Natural killer cell (primary cell): ENCODE measurements at regions not wholly inside any gene's neighbourhood (a gene's known extent, or its start where the extent isn't known, plus 50 kb on each side); places are given as distances from the start of the nearest gene placed in this dataset.
"Not testable (repeated sequence)": the region's sequence is repeated elsewhere in the genome, so short reads cannot be mapped to it uniquely, and the experiment has no call there.

Experiments used
- ATAC-seq, 3 donors: fragments of 150-1000 bp in 2 of 3; fragments of 200-7000 bp in 1 of 3; cut with Tn5 transposase; 1 replicate in 1 of 3; 2 replicates in 2 of 3; pipeline ENCODE4 v1.10.0; 2021; ENCODE audit warnings: mild to moderate bottlenecking in 2 of 3, moderate library complexity in 2 of 3
- DNase-seq, 2 donors: peaks; one replicate each; pipeline versions ENCODE4 v3.0.0 to v3.0.0-alpha.2; 2013 to 2021; ENCODE audit warnings: mixed read lengths in 1 of 2
- H3K27ac ChIP-seq: one replicate; pipeline ENCODE4 v1.5.1; 2013; ENCODE audit warnings: mild to moderate bottlenecking, low read length
- H3K27me3 ChIP-seq: one replicate; pipeline ENCODE4 v1.6.1; 2013; ENCODE audit warnings: low read length; ENCODE audit not compliant: control insufficient read depth, insufficient read depth
- H3K36me3 ChIP-seq: one replicate; pipeline ENCODE4 v1.6.1; 2013; ENCODE audit warnings: low read length; ENCODE audit not compliant: control insufficient read depth, insufficient read depth
- H3K4me1 ChIP-seq: one replicate; pipeline ENCODE4 v1.6.1; 2013; ENCODE audit warnings: low read length; ENCODE audit not compliant: control insufficient read depth, insufficient read depth
- H3K4me3 ChIP-seq: one replicate; pipeline ENCODE4 v1.5.1; 2013; ENCODE audit warnings: low read length
- H3K9me3 ChIP-seq: one replicate; pipeline ENCODE4 v1.6.1; 2013; ENCODE audit warnings: low read length; ENCODE audit not compliant: control insufficient read depth, insufficient read depth
- H3K27ac Mint-ChIP-seq, 2 donors: one replicate each; pipeline ENCODE4 v1.8.0; 2022; ENCODE audit warnings: mild to moderate bottlenecking in 2 of 2, mixed read lengths in 2 of 2, moderate library complexity in 1 of 2
- H3K27me3 Mint-ChIP-seq, 2 donors: one replicate each; pipeline ENCODE4 v1.8.0; 2022; ENCODE audit warnings: low read depth in 2 of 2, mixed read lengths in 2 of 2
- H3K36me3 Mint-ChIP-seq: one replicate; pipeline ENCODE4 v1.8.0; 2022; ENCODE audit warnings: mixed read lengths
- H3K4me1 Mint-ChIP-seq, 2 donors: one replicate each; pipeline ENCODE4 v1.8.0; 2022; ENCODE audit warnings: mixed read lengths in 2 of 2
- H3K4me3 Mint-ChIP-seq: one replicate; pipeline ENCODE4 v1.8.0; 2022; ENCODE audit warnings: mild to moderate bottlenecking, moderate library complexity, mixed read lengths
- H3K9me3 Mint-ChIP-seq, 2 donors: one replicate each; pipeline ENCODE4 v1.8.0; 2022; ENCODE audit warnings: mixed read lengths in 2 of 2
- CTCF ChIP-seq: fragments of 200-600 bp; IDR thresholded peaks from one replicate; pipeline ENCODE4 v1.8.0; 2022; ENCODE audit warnings: antibody characterized with exemption
- WGBS: methylation state at CpG from one replicate; pipeline ENCODE4 v1.1.7; 2013; ENCODE audit warnings: missing lambda C conversion rate; ENCODE audit not compliant: insufficient coverage; 5-methylcytosine and 5-hydroxymethylcytosine counted together
- intact Hi-C: fragments of 100-400 bp; cut with micrococcal nuclease; formaldehyde crosslinking; loops from one replicate; pipeline ENCODE4 v1.14.2; 2022

DNA sequence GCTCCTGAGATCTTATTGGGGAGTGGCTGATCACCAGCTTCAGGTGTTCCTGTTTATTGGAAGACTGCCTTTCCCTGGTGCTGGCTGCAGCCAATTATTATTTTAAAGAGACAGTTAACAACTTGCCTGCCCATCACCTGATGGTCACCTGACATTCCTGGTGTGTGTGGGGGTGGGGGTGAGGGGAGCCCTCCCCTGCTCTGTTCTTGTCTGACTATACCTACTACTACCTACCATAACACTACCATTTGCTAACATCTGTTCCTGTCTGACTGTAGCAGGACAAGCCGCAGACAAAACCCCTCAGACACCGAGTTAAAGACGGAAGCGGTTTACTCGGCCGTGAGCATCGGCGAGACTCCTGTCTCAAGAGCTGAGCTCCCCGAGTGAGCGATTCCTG, 54.9 kb upstream of the NBPF3 start:
- Histone ChIP-seq H3K36me3 (no peaks in the 10 kb centered on the region), H3K27me3 (peaks cover 3% of the 10 kb centered on the region), H3K4me3 (no peak overlapping the region), H3K4me1 (no peaks in the 10 kb centered on the region), H3K27ac (no peak overlapping the region), H3K9me3 (no peaks in the 10 kb centered on the region)
- no peak for TF ChIP-seq CTCF
- intact Hi-C loops, result no loop called here
- H3K4me1 Mint-ChIP-seq, result peaks cover 7 to 11% of the 10 kb centered on the region in 2 donors
- H3K4me3 Mint-ChIP-seq, result no peak overlapping the region
- peaks cover 11% of the 10 kb centered on the region for H3K36me3 Mint-ChIP-seq
- DNase-seq (no peak), ATAC-seq (no peak)
- H3K9me3 Mint-ChIP-seq, result peaks cover 2 to 4% of the 10 kb centered on the region in 2 donors
- H3K27ac Mint-ChIP-seq, result no peak overlapping the region
- WGBS, result 93% methylated on average over 10 of the region's 10 CpGs
- H3K27me3 Mint-ChIP-seq, result peaks cover 26 to 38% of the 10 kb centered on the region in 2 donors

DNA sequence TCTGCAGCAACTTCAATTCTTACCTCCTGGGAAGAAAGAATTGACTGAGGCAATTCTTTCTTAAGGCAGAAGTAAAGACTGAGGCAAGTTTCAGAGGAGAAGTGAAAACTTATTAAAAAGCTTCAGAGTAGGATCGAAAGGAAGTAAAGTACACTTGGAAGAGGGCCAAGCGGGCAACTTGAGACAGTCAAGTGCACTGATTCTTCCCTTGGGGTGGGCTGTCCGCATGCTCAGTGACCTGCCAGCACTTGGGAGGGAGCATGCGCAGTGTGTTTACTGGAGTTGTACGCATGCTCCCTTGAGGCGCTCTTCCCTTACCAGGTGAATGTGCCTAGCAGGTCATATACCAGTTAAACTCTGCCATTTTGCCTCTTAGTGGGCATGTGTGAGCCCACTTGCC, 55.3 kb upstream of the NBPF3 start:
- H3K27me3 Mint-ChIP-seq, result peaks cover 22 to 39% of the 10 kb centered on the region in 2 donors
- H3K4me1 Mint-ChIP-seq, result peaks cover 7 to 11% of the 10 kb centered on the region in 2 donors
- no peak overlapping the region for H3K27ac ChIP-seq
- H3K9me3 Mint-ChIP-seq, result peaks cover 2 to 4% of the 10 kb centered on the region in 2 donors
- peaks cover 3% of the 10 kb centered on the region for H3K27me3 ChIP-seq
- H3K4me3 Mint-ChIP-seq, result no peak overlapping the region
- DNase-seq (no peak), ATAC-seq (no peak)
- H3K9me3 ChIP-seq, result no peaks in the 10 kb centered on the region
- no peaks in the 10 kb centered on the region for H3K4me1 ChIP-seq
- intact Hi-C loops, result no loop called here
- WGBS, result 61% methylated on average over 6 of the region's 6 CpGs
- no peak for TF ChIP-seq CTCF
- peaks cover 14% of the 10 kb centered on the region for H3K36me3 Mint-ChIP-seq
- H3K4me3 ChIP-seq, result no peak overlapping the region
- H3K36me3 ChIP-seq, result no peaks in the 10 kb centered on the region
- no peak overlapping the region for H3K27ac Mint-ChIP-seq

- no peak overlapping the region for H3K27ac ChIP-seq
- H3K27me3 ChIP-seq, result peaks cover 3% of the 10 kb centered on the region
- H3K4me3 ChIP-seq, result no peak overlapping the region
- no peak for DNase-seq
- no peaks in the 10 kb centered on the region for H3K4me1 ChIP-seq
- H3K27me3 Mint-ChIP-seq, result peaks cover 25 to 39% of the 10 kb centered on the region in 2 donors
- no peak overlapping the region for H3K27ac Mint-ChIP-seq
- no peak for TF ChIP-seq CTCF
- H3K9me3 Mint-ChIP-seq, result peaks cover 2 to 4% of the 10 kb centered on the region in 2 donors
- H3K36me3 Mint-ChIP-seq, result peaks cover 14% of the 10 kb centered on the region
- H3K4me3 Mint-ChIP-seq, result no peak overlapping the region
- no peaks in the 10 kb centered on the region for H3K36me3 ChIP-seq
- intact Hi-C loops, result no loop called here
- 49% methylated on average over 5 of the region's 5 CpGs for WGBS
- H3K9me3 ChIP-seq, result no peaks in the 10 kb centered on the region
- peaks cover 7 to 11% of the 10 kb centered on the region in 2 donors for H3K4me1 Mint-ChIP-seq
- no peak for ATAC-seq
These were observed 56.0 kb upstream of the NBPF3 start for GRCh38 chr1:21383785-21384401.

DNA sequence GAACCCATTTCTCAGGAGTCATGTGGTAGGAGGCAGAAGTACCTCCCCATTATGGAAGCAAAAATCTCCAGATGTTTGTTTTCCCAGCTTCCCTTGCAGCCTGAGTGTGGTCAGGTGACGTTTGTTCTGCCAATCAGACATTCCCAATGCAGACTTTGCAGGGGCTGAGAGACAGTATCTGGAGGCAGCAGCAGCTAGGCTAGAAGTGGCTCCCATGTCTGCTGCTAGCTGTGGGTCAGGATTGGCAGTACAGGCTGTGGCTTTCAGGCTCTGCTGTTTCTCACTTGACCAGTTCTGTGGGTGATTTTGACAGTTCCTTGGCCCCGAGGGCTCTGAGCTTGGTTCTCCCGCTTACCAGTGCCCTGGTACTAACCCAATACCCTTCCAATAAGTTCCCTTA, 58.6 kb upstream of the NBPF3 start:
- DNase-seq (no peak), ATAC-seq (no peak)
- peaks cover 3% of the 10 kb centered on the region for H3K27me3 ChIP-seq
- peaks cover 27 to 39% of the 10 kb centered on the region in 2 donors for H3K27me3 Mint-ChIP-seq
- H3K36me3 ChIP-seq, result no peaks in the 10 kb centered on the region
- H3K9me3 Mint-ChIP-seq, result peaks cover 2 to 4% of the 10 kb centered on the region in 2 donors
- peaks cover 7 to 11% of the 10 kb centered on the region in 2 donors for H3K4me1 Mint-ChIP-seq
- no peak overlapping the region for H3K27ac ChIP-seq
- no peaks in the 10 kb centered on the region for H3K9me3 ChIP-seq
- intact Hi-C loops, result no loop called here
- H3K4me3 Mint-ChIP-seq, result no peak overlapping the region
- no peak overlapping the region for H3K4me3 ChIP-seq
- WGBS, result 69% methylated on average over 3 of the region's 3 CpGs
- TF ChIP-seq CTCF, result no peak
- peaks cover 14% of the 10 kb centered on the region for H3K36me3 Mint-ChIP-seq
- no peaks in the 10 kb centered on the region for H3K4me1 ChIP-seq
- H3K27ac Mint-ChIP-seq, result no peak overlapping the region

DNA sequence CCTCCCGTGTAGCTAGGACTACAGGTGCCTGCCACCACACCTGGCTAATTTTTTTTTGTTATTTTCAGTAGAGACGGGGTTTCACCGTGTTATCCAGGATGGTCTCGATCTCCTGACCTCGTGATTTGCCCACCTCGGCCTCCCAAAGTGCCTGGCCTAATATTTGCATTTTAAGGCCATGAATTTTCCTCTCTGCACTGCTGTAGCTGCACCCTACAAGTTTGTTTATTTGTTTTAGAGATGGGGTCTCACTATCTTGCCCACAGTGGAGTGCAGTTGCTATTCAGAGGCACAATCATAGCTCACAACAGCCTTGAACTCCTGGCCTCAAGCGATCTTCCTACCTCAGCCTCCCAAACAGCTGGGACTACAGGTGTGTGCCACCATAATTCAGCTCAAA, 59.8 kb upstream of the NBPF3 start:
- not testable (repeated sequence) for H3K36me3 ChIP-seq, H3K27ac Mint-ChIP-seq

More for the DNA sequence above, 59.8 kb upstream of the NBPF3 start:
- Mint-ChIP-seq H3K36me3 (peaks cover 14% of the 10 kb centered on the region), H3K4me1 (peaks cover 7 to 11% of the 10 kb centered on the region in 2 donors), H3K27me3 (peaks cover 24 to 37% of the 10 kb centered on the region in 2 donors)
- H3K4me1 ChIP-seq, intact Hi-C loops, H3K27ac ChIP-seq, DNase-seq, H3K4me3 Mint-ChIP-seq, H3K4me3 ChIP-seq, ATAC-seq, H3K9me3 Mint-ChIP-seq, H3K9me3 ChIP-seq, H3K27me3 ChIP-seq: not testable (repeated sequence)
- 90% methylated on average over 7 of the region's 7 CpGs for WGBS
